Suprapubic skin (tissue), 4 donors: ENCODE measurements at regions not wholly inside any gene's neighbourhood (a gene's known extent, or its start where the extent isn't known, plus 50 kb on each side); places are given as distances from the start of the nearest gene placed in this dataset.

Experiments used
- DNase-seq, 2 donors: peaks; one replicate each; pipeline ENCODE4 v3.0.0-alpha.2; 2019; ENCODE audit warnings: low spot score in 2 of 2
- H3K27ac ChIP-seq: fragments of 200-600 bp; sonication (generic); one replicate; pipeline ENCODE4 v1.5.1; 2019
- H3K27me3 ChIP-seq: fragments of 200-600 bp; sonication (generic); one replicate; pipeline ENCODE4 v1.5.1; 2019
- H3K36me3 ChIP-seq: fragments of 200-600 bp; sonication (generic); one replicate; pipeline ENCODE4 v1.5.1; 2019
- H3K4me1 ChIP-seq: fragments of 200-600 bp; sonication (generic); one replicate; pipeline ENCODE4 v1.5.1; 2019
- H3K4me3 ChIP-seq: fragments of 200-600 bp; sonication (generic); one replicate; pipeline ENCODE4 v1.5.1; 2019; ENCODE audit warnings: mild to moderate bottlenecking
- H3K9me3 ChIP-seq: fragments of 200-600 bp; sonication (generic); one replicate; pipeline ENCODE4 v1.5.1; 2019
- CTCF ChIP-seq, 2 donors: fragments of 200-600 bp in 1 of 2; fragments of 450-650 bp in 1 of 2; sonication (generic) in 1 of 2; IDR thresholded peaks; one replicate each; pipeline ENCODE4 v1.5.1; 2016 to 2019; ENCODE audit warnings: antibody characterized with exemption in 2 of 2, mild to moderate bottlenecking in 1 of 2, moderate library complexity in 1 of 2
- EP300 ChIP-seq: sonication (generic); formaldehyde crosslinking; IDR thresholded peaks from one replicate; pipeline ENCODE4 v1.6.1; 2017; ENCODE audit warnings: antibody characterized with exemption
- POLR2A ChIP-seq, 2 donors: fragments of 450-650 bp; IDR thresholded peaks; one replicate each; pipeline ENCODE4 v1.6.1; 2017; ENCODE audit warnings: antibody characterized with exemption in 2 of 2, mild to moderate bottlenecking in 2 of 2, moderate library complexity in 2 of 2
- POLR2AphosphoS5 ChIP-seq, 3 donors: sonication (generic); formaldehyde crosslinking; IDR thresholded peaks; one replicate each; pipeline ENCODE4 v1.6.1; 2017; ENCODE audit warnings: antibody characterized with exemption in 3 of 3
- WGBS: methylation state at CpG from one replicate; pipeline ENCODE4 v1.1.5; 2018; 5-methylcytosine and 5-hydroxymethylcytosine counted together

- H3K36me3 ChIP-seq, result no peaks in the 10 kb centered on the region
- 56% methylated on average over 2 of the region's 2 CpGs for WGBS
- no peak for DNase-seq
These were observed 485.9 kb downstream of the CAAP1 start for GRCh38 chr9:26406676-26407075.

GRCh38 chr9:26399556-26399955, 493.0 kb downstream of the CAAP1 start:
- Histone ChIP-seq H3K4me3 (no peak overlapping the region), H3K36me3 (no peaks in the 10 kb centered on the region), H3K4me1 (no peaks in the 10 kb centered on the region), H3K27ac (no peak overlapping the region), H3K27me3 (no peaks in the 10 kb centered on the region), H3K9me3 (no peaks in the 10 kb centered on the region)
- no peak for DNase-seq
- TF ChIP-seq EP300 (no peak), POLR2A (IDR thresholded peaks at IDR 0.05) (no peak), CTCF (IDR thresholded peaks at IDR 0.05) (no peak), POLR2AphosphoS5 (IDR thresholded peaks at IDR 0.05) (no peak)
- 67% methylated on average over 4 of the region's 4 CpGs for WGBS

More at GRCh38 chr9:26406676-26407075, 485.9 kb downstream of the CAAP1 start:
- Histone ChIP-seq H3K9me3 (no peaks in the 10 kb centered on the region), H3K4me3 (no peak overlapping the region), H3K4me1 (no peaks in the 10 kb centered on the region), H3K27me3 (no peaks in the 10 kb centered on the region), H3K27ac (no peak overlapping the region)
- TF ChIP-seq CTCF (IDR thresholded peaks at IDR 0.05) (no peak), POLR2AphosphoS5 (IDR thresholded peaks at IDR 0.05) (no peak), POLR2A (IDR thresholded peaks at IDR 0.05) (no peak), EP300 (no peak)

- Histone ChIP-seq H3K9me3 (no peaks in the 10 kb centered on the region), H3K4me3 (no peak overlapping the region), H3K4me1 (no peaks in the 10 kb centered on the region), H3K27me3 (no peaks in the 10 kb centered on the region), H3K27ac (no peak overlapping the region), H3K36me3 (no peaks in the 10 kb centered on the region)
- no peak for DNase-seq
- TF ChIP-seq POLR2AphosphoS5 (IDR thresholded peaks at IDR 0.05) (no peak), CTCF (IDR thresholded peaks at IDR 0.05) (no peak), POLR2A (IDR thresholded peaks at IDR 0.05) (no peak), EP300 (no peak)
- 75% methylated on average over 1 of the region's 1 CpG for WGBS
These were observed 498.6 kb downstream of the CAAP1 start for GRCh38 chr9:26394025-26394424.

- DNase-seq, result no peak
- H3K4me3 ChIP-seq, result no peak overlapping the region
- H3K27me3 ChIP-seq, result no peaks in the 10 kb centered on the region
- no peak for TF ChIP-seq EP300
- TF ChIP-seq POLR2AphosphoS5 (IDR thresholded peaks at IDR 0.05), result no peak
- no peak for TF ChIP-seq CTCF (IDR thresholded peaks at IDR 0.05)
- TF ChIP-seq POLR2A (IDR thresholded peaks at IDR 0.05), result no peak
- H3K36me3 ChIP-seq, result no peaks in the 10 kb centered on the region
- H3K9me3 ChIP-seq, result no peaks in the 10 kb centered on the region
- no peaks in the 10 kb centered on the region for H3K4me1 ChIP-seq
- H3K27ac ChIP-seq, result no peak overlapping the region
These were observed 500.0 kb downstream of the CAAP1 start for GRCh38 chr9:26392639-26393038.

- WGBS, result 80% methylated on average over 4 of the region's 4 CpGs
These were observed 501.6 kb downstream of the CAAP1 start for GRCh38 chr9:26391036-26391435.

More at GRCh38 chr9:26391036-26391435, 501.6 kb downstream of the CAAP1 start:
- no peak for DNase-seq
- no peaks in the 10 kb centered on the region for H3K27me3 ChIP-seq
- H3K27ac ChIP-seq, result no peak overlapping the region
- H3K4me1 ChIP-seq, result no peaks in the 10 kb centered on the region
- H3K36me3 ChIP-seq, result no peaks in the 10 kb centered on the region
- no peak for TF ChIP-seq POLR2A (IDR thresholded peaks at IDR 0.05)
- no peak for TF ChIP-seq CTCF (IDR thresholded peaks at IDR 0.05)
- H3K4me3 ChIP-seq, result no peak overlapping the region
- no peaks in the 10 kb centered on the region for H3K9me3 ChIP-seq
